Neural progenitor cell (in vitro differentiated cells): ENCODE measurements at regions not wholly inside any gene's neighbourhood (a gene's known extent, or its start where the extent isn't known, plus 50 kb on each side); places are given as distances from the start of the nearest gene placed in this dataset.

Source experiments
- EZH2 ChIP-seq: fragments of 200-600 bp; sonication (generic); IDR thresholded peaks from 2 replicates; pipeline ENCODE4 v1.6.1; 2017; ENCODE audit warnings: antibody characterized with exemption, mild to moderate bottlenecking, moderate library complexity
- EZH2phosphoT487 ChIP-seq: fragments of 200-600 bp; sonication (generic); IDR thresholded peaks from 2 replicates; pipeline ENCODE4 v1.6.1; 2017; ENCODE audit warnings: antibody characterized with exemption
- TF ChIP-seq, protein P1 (sequence below): fragments of 200-600 bp; sonication (generic); IDR thresholded peaks from 2 replicates; pipeline ENCODE4 v1.5.1; 2017; ENCODE audit warnings: antibody characterized with exemption, mild to moderate bottlenecking

DNA sequence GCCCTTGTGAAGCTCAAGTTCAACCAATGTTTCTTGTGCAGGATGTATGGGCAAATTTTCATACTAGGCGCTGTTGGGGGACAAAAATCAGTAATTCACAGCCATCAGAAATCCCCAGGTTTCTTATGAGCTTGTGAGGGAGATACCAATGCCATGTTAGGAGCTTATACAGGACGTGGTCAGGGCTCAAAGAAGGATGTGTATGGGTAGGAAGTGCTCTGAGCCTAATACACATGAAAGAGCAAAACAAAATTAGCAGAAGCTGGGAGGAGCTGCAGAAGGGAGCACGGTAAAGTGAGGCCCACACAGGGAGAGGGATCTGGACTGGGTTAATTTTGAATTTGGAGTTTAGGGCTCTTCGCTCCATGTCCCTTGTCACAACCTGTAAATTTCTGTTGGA lies 114.6 kb upstream of the MAP3K1 start:
- TF ChIP-seq, protein P1, sequence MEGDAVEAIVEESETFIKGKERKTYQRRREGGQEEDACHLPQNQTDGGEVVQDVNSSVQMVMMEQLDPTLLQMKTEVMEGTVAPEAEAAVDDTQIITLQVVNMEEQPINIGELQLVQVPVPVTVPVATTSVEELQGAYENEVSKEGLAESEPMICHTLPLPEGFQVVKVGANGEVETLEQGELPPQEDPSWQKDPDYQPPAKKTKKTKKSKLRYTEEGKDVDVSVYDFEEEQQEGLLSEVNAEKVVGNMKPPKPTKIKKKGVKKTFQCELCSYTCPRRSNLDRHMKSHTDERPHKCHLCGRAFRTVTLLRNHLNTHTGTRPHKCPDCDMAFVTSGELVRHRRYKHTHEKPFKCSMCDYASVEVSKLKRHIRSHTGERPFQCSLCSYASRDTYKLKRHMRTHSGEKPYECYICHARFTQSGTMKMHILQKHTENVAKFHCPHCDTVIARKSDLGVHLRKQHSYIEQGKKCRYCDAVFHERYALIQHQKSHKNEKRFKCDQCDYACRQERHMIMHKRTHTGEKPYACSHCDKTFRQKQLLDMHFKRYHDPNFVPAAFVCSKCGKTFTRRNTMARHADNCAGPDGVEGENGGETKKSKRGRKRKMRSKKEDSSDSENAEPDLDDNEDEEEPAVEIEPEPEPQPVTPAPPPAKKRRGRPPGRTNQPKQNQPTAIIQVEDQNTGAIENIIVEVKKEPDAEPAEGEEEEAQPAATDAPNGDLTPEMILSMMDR: no peak
- TF ChIP-seq EZH2phosphoT487 (no peak), EZH2 (no peak)
